Mesendoderm (in vitro differentiated cells): ENCODE measurements at regions not wholly inside any gene's neighbourhood (a gene's known extent, or its start where the extent isn't known, plus 50 kb on each side); places are given as distances from the start of the nearest gene placed in this dataset.

ENCODE experiments used
- DNase-seq: peaks from one replicate; pipeline ENCODE4 v3.0.0; 2013
- H2AK5ac ChIP-seq: 2 replicates; pipeline ENCODE4 v1.6.1; 2013; ENCODE audit warnings: low read length, inconsistent platforms
- H2BK120ac ChIP-seq: 2 replicates; pipeline ENCODE4 v1.6.1; 2013; ENCODE audit warnings: low read depth, mild to moderate bottlenecking, low read length, moderate library complexity, mixed read lengths
- H2BK15ac ChIP-seq: replicated peaks from 2 replicates; pipeline ENCODE4 v1.6.1; 2013; ENCODE audit warnings: low read depth, mild to moderate bottlenecking, moderate library complexity
- H2BK5ac ChIP-seq: 2 replicates; pipeline ENCODE4 v1.6.1; 2013; ENCODE audit warnings: low read length, inconsistent platforms
- H3K18ac ChIP-seq: 2 replicates; pipeline ENCODE4 v1.6.1; 2013; ENCODE audit warnings: mild to moderate bottlenecking, low read length, mixed read lengths
- H3K23ac ChIP-seq: one replicate; pipeline ENCODE4 v1.6.1; 2013; ENCODE audit warnings: low read length
- H3K27ac ChIP-seq: 2 replicates; pipeline ENCODE4 v1.5.1; 2013; ENCODE audit warnings: low read depth, mild to moderate bottlenecking, inconsistent platforms, low read length, moderate library complexity
- H3K27me3 ChIP-seq: 2 replicates; pipeline ENCODE4 v1.6.1; 2013; ENCODE audit warnings: low read length, control low read depth, mild to moderate bottlenecking, inconsistent platforms; ENCODE audit not compliant: insufficient read depth, poor library complexity
- H3K36me3 ChIP-seq: 2 replicates; pipeline ENCODE4 v1.6.1; 2013; ENCODE audit warnings: low read length, inconsistent platforms; ENCODE audit not compliant: control insufficient read depth, insufficient read depth
- H3K4ac ChIP-seq: one replicate; pipeline ENCODE4 v1.6.1; 2013; ENCODE audit warnings: low read depth, mild to moderate bottlenecking, low read length, moderate library complexity
- H3K4me1 ChIP-seq: 2 replicates; pipeline ENCODE4 v1.6.1; 2013; ENCODE audit warnings: low read depth, low read length, inconsistent platforms; ENCODE audit not compliant: control insufficient read depth
- H3K4me2 ChIP-seq: 2 replicates; pipeline ENCODE4 v1.6.1; 2013; ENCODE audit warnings: low read length
- H3K4me3 ChIP-seq: 2 replicates; pipeline ENCODE4 v1.5.1; 2013; ENCODE audit warnings: mild to moderate bottlenecking, low read length
- H3K56ac ChIP-seq: one replicate; pipeline ENCODE4 v1.6.1; 2013; ENCODE audit warnings: low read length
- H3K79me1 ChIP-seq: 2 replicates; pipeline ENCODE4 v1.6.1; 2013; ENCODE audit warnings: low read length, inconsistent platforms
- H3K79me2 ChIP-seq: 2 replicates; pipeline ENCODE4 v1.6.1; 2013; ENCODE audit warnings: mild to moderate bottlenecking, low read length; ENCODE audit not compliant: control insufficient read depth, insufficient read depth
- H3K9ac ChIP-seq: 2 replicates; pipeline ENCODE4 v1.6.1; 2013; ENCODE audit warnings: low read length, inconsistent platforms
- H4K5ac ChIP-seq: one replicate; pipeline ENCODE4 v1.6.1; 2013; ENCODE audit warnings: low read length
- H4K8ac ChIP-seq: one replicate; pipeline ENCODE4 v1.6.1; 2013; ENCODE audit warnings: low read depth, mild to moderate bottlenecking, control low read depth, low read length, moderate library complexity
- WGBS: extraction: QIAGEN DNeasy Blood & Tissue Kit; methylation state at CpG from one replicate; pipeline ENCODE4 v1.1.7; 2013; ENCODE audit warnings: low lambda C conversion rate, missing lambda C conversion rate; ENCODE audit not compliant: insufficient coverage; ENCODE audit errors: extremely low coverage; 5-methylcytosine and 5-hydroxymethylcytosine counted together

- H2BK5ac ChIP-seq = no peak overlapping the region
- no peak overlapping the region for H3K9ac ChIP-seq
- H3K79me1 ChIP-seq = no peaks in the 10 kb centered on the region
- no CpG with 5 or more reads among the region's 6 CpGs for WGBS
- H4K8ac ChIP-seq = no peak overlapping the region
- H3K27me3 ChIP-seq = no peaks in the 10 kb centered on the region
- no peak overlapping the region for H3K4ac ChIP-seq
- H3K56ac ChIP-seq = no peak overlapping the region
- H3K23ac ChIP-seq = no peak overlapping the region
- H3K79me2 ChIP-seq = no peaks in the 10 kb centered on the region
- no peak overlapping the region for H2BK120ac ChIP-seq
- no peak overlapping the region for H3K4me2 ChIP-seq
- H3K18ac ChIP-seq = no peak overlapping the region
- H2BK15ac ChIP-seq = no peak overlapping the region
- H4K5ac ChIP-seq = no peak overlapping the region
- no peaks in the 10 kb centered on the region for H3K36me3 ChIP-seq
- H2AK5ac ChIP-seq = no peak overlapping the region
- no peak overlapping the region for H3K27ac ChIP-seq
- no peaks in the 10 kb centered on the region for H3K4me1 ChIP-seq
- H3K4me3 ChIP-seq = no peak overlapping the region
- DNase-seq = no peak
Measured at GRCh38 chr7:124412531-124412930, 353.1 kb downstream of the GPR37 start.

DNA sequence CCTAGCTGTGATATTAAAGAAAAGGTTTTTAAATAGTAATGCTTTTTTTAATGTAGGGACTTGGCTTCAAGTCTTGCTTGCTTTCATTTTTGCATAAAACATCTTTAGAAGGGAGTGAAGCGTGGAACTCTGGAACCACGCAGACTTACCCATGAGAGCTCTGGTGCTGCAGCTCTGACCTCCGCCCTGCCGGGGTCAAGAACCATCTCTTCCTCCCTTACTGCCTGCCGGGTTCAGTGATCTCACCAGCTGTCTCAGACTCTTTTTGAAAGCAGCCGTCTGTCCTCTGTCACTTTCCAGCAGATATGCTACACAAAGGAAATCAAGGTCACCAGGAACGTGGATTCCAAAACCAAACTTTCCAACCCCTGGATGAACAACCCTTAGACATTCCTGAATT is 353.8 kb downstream of the GPR37 start:
- Histone ChIP-seq H3K79me2 (no peaks in the 10 kb centered on the region), H4K8ac (no peak overlapping the region), H3K9ac (no peak overlapping the region), H3K27ac (no peak overlapping the region), H3K36me3 (no peaks in the 10 kb centered on the region), H2BK15ac (no peak overlapping the region), H3K27me3 (no peaks in the 10 kb centered on the region), H4K5ac (no peak overlapping the region), H2BK5ac (no peak overlapping the region), H3K18ac (no peak overlapping the region), H3K23ac (no peak overlapping the region), H3K79me1 (no peaks in the 10 kb centered on the region), H3K4me1 (no peaks in the 10 kb centered on the region), H3K4me2 (no peak overlapping the region), H3K4ac (no peak overlapping the region), H3K56ac (no peak overlapping the region), H2AK5ac (no peak overlapping the region), H2BK120ac (no peak overlapping the region), H3K4me3 (no peak overlapping the region)
- WGBS = no CpG with 5 or more reads among the region's 7 CpGs
- no peak for DNase-seq

DNA sequence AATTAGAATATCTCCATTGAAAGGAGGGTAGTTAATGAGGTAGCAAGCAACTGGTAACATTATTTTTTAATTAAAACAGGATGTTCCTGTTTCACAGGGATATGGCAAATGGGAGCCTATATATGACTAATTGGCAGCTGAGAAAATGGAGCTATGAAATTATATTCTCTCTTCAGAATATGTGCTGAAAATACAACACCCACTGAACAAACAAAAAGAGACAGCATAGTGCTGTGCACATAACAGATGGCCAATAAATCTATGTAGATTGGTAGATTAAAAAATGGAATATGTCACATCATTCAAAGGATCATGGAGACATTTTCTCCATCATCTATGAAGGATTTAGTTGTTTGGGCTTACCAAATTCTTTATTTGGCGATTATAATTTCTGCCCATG is 362.0 kb downstream of the GPR37 start:
- no peak overlapping the region for H3K27ac ChIP-seq
- H2BK5ac ChIP-seq = no peak overlapping the region
- no peak overlapping the region for H3K4me2 ChIP-seq
- no peak overlapping the region for H2AK5ac ChIP-seq
- no peak overlapping the region for H3K23ac ChIP-seq
- no peak overlapping the region for H4K5ac ChIP-seq
- no CpG with 5 or more reads among the region's 1 CpG for WGBS
- H3K4me1 ChIP-seq = no peaks in the 10 kb centered on the region
- no peak for DNase-seq
- H2BK15ac ChIP-seq = no peak overlapping the region
- H3K56ac ChIP-seq = no peak overlapping the region
- H3K4me3 ChIP-seq = no peak overlapping the region
- no peaks in the 10 kb centered on the region for H3K36me3 ChIP-seq
- H2BK120ac ChIP-seq = no peak overlapping the region
- no peaks in the 10 kb centered on the region for H3K79me1 ChIP-seq
- H3K18ac ChIP-seq = no peak overlapping the region
- no peaks in the 10 kb centered on the region for H3K27me3 ChIP-seq
- no peak overlapping the region for H4K8ac ChIP-seq
- H3K9ac ChIP-seq = no peak overlapping the region
- H3K4ac ChIP-seq = no peak overlapping the region
- H3K79me2 ChIP-seq = no peaks in the 10 kb centered on the region

- Histone ChIP-seq H3K27ac (no peak overlapping the region), H2BK5ac (no peak overlapping the region), H4K8ac (no peak overlapping the region), H3K4me3 (no peak overlapping the region), H3K4ac (no peak overlapping the region), H3K4me1 (no peaks in the 10 kb centered on the region), H3K79me1 (no peaks in the 10 kb centered on the region), H2BK120ac (no peak overlapping the region), H3K56ac (no peak overlapping the region), H3K9ac (no peak overlapping the region), H3K18ac (no peak overlapping the region), H3K4me2 (no peak overlapping the region), H3K36me3 (no peaks in the 10 kb centered on the region), H3K27me3 (no peaks in the 10 kb centered on the region), H3K79me2 (no peaks in the 10 kb centered on the region), H4K5ac (no peak overlapping the region), H3K23ac (no peak overlapping the region), H2BK15ac (no peak overlapping the region), H2AK5ac (no peak overlapping the region)
- DNase-seq = no peak
- no CpG with 5 or more reads among the region's 2 CpGs for WGBS
Measured at GRCh38 chr7:124403112-124403511, 362.5 kb downstream of the GPR37 start.

GRCh38 chr7:124399941-124400340 is 365.7 kb downstream of the GPR37 start:
- Histone ChIP-seq H3K18ac (no peak overlapping the region), H3K79me2 (no peaks in the 10 kb centered on the region), H2BK120ac (no peak overlapping the region), H3K27ac (no peak overlapping the region), H2AK5ac (no peak overlapping the region), H3K79me1 (no peaks in the 10 kb centered on the region), H3K56ac (no peak overlapping the region), H3K36me3 (no peaks in the 10 kb centered on the region), H3K9ac (no peak overlapping the region), H3K23ac (no peak overlapping the region), H3K4me2 (no peak overlapping the region), H3K4ac (no peak overlapping the region), H3K4me3 (no peak overlapping the region), H3K27me3 (no peaks in the 10 kb centered on the region), H3K4me1 (no peaks in the 10 kb centered on the region), H4K8ac (no peak overlapping the region), H4K5ac (no peak overlapping the region), H2BK15ac (no peak overlapping the region), H2BK5ac (no peak overlapping the region)
- no CpG with 5 or more reads among the region's 1 CpG for WGBS
- DNase-seq = no peak

GRCh38 chr7:124398937-124399552 is 366.2 kb upstream of the TMEM229A start:
- no peak for DNase-seq
- Histone ChIP-seq H2AK5ac (no peak overlapping the region), H2BK120ac (no peak overlapping the region), H3K4me1 (no peaks in the 10 kb centered on the region), H3K56ac (no peak overlapping the region), H4K8ac (no peak overlapping the region), H3K27ac (no peak overlapping the region), H3K18ac (no peak overlapping the region), H3K27me3 (no peaks in the 10 kb centered on the region), H4K5ac (no peak overlapping the region), H3K79me2 (no peaks in the 10 kb centered on the region), H3K4me2 (no peak overlapping the region), H2BK15ac (no peak overlapping the region), H3K4me3 (no peak overlapping the region), H3K23ac (no peak overlapping the region), H3K36me3 (no peaks in the 10 kb centered on the region), H3K9ac (no peak overlapping the region), H3K79me1 (no peaks in the 10 kb centered on the region), H3K4ac (no peak overlapping the region), H2BK5ac (no peak overlapping the region)
- no CpG with 5 or more reads among the region's 2 CpGs for WGBS
